Heart right ventricle (tissue), 16 donors: ENCODE measurements at regions not wholly inside any gene's neighbourhood (a gene's known extent, or its start where the extent isn't known, plus 50 kb on each side); places are given as distances from the start of the nearest gene placed in this dataset.

Experiments used
- ATAC-seq, 8 donors: fragments of 200-7000 bp; cut with Tn5 transposase; one replicate each; pipeline ENCODE4 v1.9.1; 2020; ENCODE audit warnings: mild to moderate bottlenecking in 8 of 8, moderate library complexity in 8 of 8, moderate number of reproducible peaks in 1 of 8
- DNase-seq, 2 donors: peaks; one replicate each; pipeline ENCODE4 v3.0.0-alpha.2; 2020
- H3K27ac ChIP-seq, 10 donors: fragments of 200-600 bp; sonication (generic) in 2 of 10; one replicate each; pipeline versions ENCODE4 v1.5.0 to v1.8.0; 2020 to 2022; ENCODE audit warnings: mild to moderate bottlenecking in 3 of 10
- H3K27me3 ChIP-seq, 7 donors: fragments of 200-600 bp; one replicate each; pipeline ENCODE4 v1.8.0; 2021 to 2022; ENCODE audit warnings: mild to moderate bottlenecking in 2 of 7
- H3K36me3 ChIP-seq, 9 donors: fragments of 200-600 bp; sonication (generic) in 1 of 9; one replicate each; pipeline versions ENCODE4 v1.5.0 to v1.8.0; 2020 to 2022; ENCODE audit warnings: mild to moderate bottlenecking in 2 of 9
- H3K4me1 ChIP-seq, 9 donors: fragments of 200-600 bp; sonication (generic) in 1 of 9; one replicate each; pipeline versions ENCODE4 v1.5.0 to v1.8.0; 2020 to 2022; ENCODE audit warnings: mild to moderate bottlenecking in 4 of 9
- H3K4me3 ChIP-seq, 10 donors: fragments of 200-600 bp; sonication (generic) in 2 of 10; one replicate each; pipeline versions ENCODE4 v1.5.0 to v1.8.0; 2020 to 2022; ENCODE audit warnings: mild to moderate bottlenecking in 7 of 10, moderate library complexity in 2 of 10
- H3K9me3 ChIP-seq, 11 donors: fragments of 200-600 bp in 10 of 11; sonication (generic) in 2 of 11; one replicate each; pipeline versions ENCODE4 v1.5.0 to v1.8.0; 2013 to 2022; ENCODE audit warnings: mild to moderate bottlenecking in 2 of 11, control low read depth in 1 of 11, moderate library complexity in 1 of 11
- CTCF ChIP-seq, 9 donors: fragments of 200-600 bp; sonication (generic) in 2 of 9; IDR thresholded peaks; one replicate each; pipeline versions ENCODE4 v1.5.0 to v1.8.0; 2021 to 2022; ENCODE audit warnings: antibody characterized with exemption in 9 of 9, mild to moderate bottlenecking in 5 of 9, moderate library complexity in 1 of 9
- WGBS, 2 donors: extraction: QIAGEN DNeasy Blood & Tissue Kit; methylation state at CpG; one replicate each; pipeline ENCODE4 v1.1.7; 2013; ENCODE audit warnings: inconsistent platforms in 1 of 2; 5-methylcytosine and 5-hydroxymethylcytosine counted together
- intact Hi-C, 10 donors: fragments of 100-400 bp; cut with DNase I; formaldehyde crosslinking; loops; one replicate each; pipeline versions ENCODE4 v1.11.1 to v1.14.2; 2022
- donor health status: Arrhythmogenic right ventricular cardiomyopathy.
- donor health status: ischemic (EF 13 %, LVEDD 7.1; RV severe dilation, severe dysfunction).
- donor health status: healthy with polysubstance abuse.
- donor health status: DM: no; HTN: yes; CAD: no.
- donor health status: DM: no; HTN: no; CAD: no.
- donor health status: ischemic (EF 25% LVEDD 6.9; RV normal size, moderate dysfunction).
- donor health status: ischemic (EF 25% LVEDD 5.7; RV mildly dilated, moderate dysfunction).
- donor health status: healthy.
- donor health status: DM: yes; HTN: yes; CAD: no.
- donor health status: Ischemic cardiomyopathy.
- donor health status: ischemic (EF 35%, LVEDD 5.7; RV mildly dilated, moderate dysfunction).
- donor health status: nonischemic (EF 11% LVEDD 7.7; RV severe dilation, severe dysfunction).
- donor health status: DM: yes; HTN: yes; CAD: no.
- donor health status: PGD.
- donor health status: ischemic (EF 29% LVEDD 5.4; RV normal size, mild dysfunction).
- donor health status: nonischemic (EF 23%, LVEDD 6.1; RV moderate dilation, normal function).

DNA sequence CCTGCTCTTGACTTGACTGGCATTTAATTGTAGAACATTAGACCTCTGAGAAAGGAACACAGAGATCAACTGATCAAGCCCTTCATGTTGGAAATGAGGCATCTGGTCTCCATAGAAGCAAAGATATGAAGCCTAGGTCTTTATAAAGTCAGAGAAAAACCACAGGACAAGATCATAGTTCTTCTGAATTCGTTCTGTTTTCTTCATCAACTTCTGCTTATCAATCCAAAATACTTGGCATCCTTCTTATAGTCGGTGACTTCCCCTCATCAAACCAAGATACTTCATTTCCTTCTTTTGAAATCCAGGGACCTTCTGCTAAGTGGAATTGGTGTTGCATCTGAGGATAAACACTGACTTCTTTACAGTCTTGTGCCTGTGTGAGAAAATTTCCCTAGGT is 77.1 kb upstream of the PRKCQ start:
- Histone ChIP-seq H3K4me1 (no peaks in the 10 kb centered on the region), H3K4me3 (no peak overlapping the region), H3K36me3 (no peaks in the 10 kb centered on the region), H3K9me3 (peaks cover 0 to 4% (median 0%) of the 10 kb centered on the region in 11 donors), H3K27ac (no peak overlapping the region), H3K27me3 (peaks cover 0 to 70% (median 23%) of the 10 kb centered on the region in 7 donors)
- intact Hi-C loops = no loop called here
- ATAC-seq (no peak), DNase-seq (no peak)
- WGBS, 2 donors = 40 to 42% methylated on average over 2 of the region's 2 CpGs
- no peak for TF ChIP-seq CTCF (IDR thresholded peaks at IDR 0.05)

DNA sequence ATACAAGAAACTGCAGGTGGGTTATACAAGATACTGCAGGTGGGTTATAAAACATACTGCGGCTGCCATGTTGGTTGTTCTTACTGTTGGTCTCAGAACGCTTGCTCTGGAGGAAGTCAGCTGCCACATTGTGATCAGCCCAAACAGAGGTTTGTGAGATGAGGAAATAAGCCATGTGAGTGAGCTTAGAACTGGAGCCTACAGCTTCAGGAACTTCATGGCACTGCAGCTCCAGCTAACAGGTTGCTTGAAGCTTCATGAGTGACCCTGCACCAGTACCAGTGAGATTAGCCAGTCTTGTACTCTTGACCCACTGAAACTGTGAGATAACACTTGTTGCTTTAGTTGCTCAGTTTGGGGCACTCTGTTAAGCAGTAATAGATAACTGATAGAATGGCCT is 74.5 kb upstream of the PRKCQ start:
- H3K9me3 ChIP-seq = peaks cover 0 to 1% (median 0%) of the 10 kb centered on the region in 11 donors
- ATAC-seq (no peak), DNase-seq (no peak)
- TF ChIP-seq CTCF (IDR thresholded peaks at IDR 0.05) = no peak
- H3K4me3 ChIP-seq = no peak overlapping the region
- no peak overlapping the region for H3K27ac ChIP-seq
- 80 to 83% methylated on average over 2 of the region's 2 CpGs for WGBS, 2 donors
- intact Hi-C loops = no loop called here
- H3K27me3 ChIP-seq = peaks cover 0 to 77% (median 28%) of the 10 kb centered on the region in 7 donors
- no peaks in the 10 kb centered on the region for H3K4me1 ChIP-seq
- H3K36me3 ChIP-seq = no peaks in the 10 kb centered on the region

DNA sequence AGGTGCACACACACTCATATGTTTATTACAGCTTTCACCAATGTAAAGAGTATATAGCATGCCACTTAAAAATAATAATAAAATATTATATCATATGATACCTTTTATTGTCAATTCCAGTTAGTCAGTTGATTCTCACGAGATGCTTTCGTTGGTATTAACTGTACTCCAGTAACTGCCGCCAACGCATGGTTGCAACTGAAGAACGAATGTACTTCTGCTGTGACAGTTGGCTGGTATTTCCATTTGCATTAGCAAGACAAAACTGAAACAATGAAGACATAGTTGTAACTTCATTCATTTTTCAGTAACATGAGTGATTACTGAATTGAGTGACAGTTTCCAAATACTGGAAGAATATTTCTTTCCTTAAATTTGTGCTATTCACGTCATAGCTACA is 70.5 kb upstream of the PRKCQ start:
- 91 to 92% methylated on average over 6 of the region's 6 CpGs for WGBS, 2 donors
- H3K27ac ChIP-seq = no peak overlapping the region
- H3K27me3 ChIP-seq = peaks cover 0 to 75% (median 23%) of the 10 kb centered on the region in 7 donors
- DNase-seq (no peak), ATAC-seq (no peak)
- TF ChIP-seq CTCF (IDR thresholded peaks at IDR 0.05) = no peak
- H3K9me3 ChIP-seq = no peaks in the 10 kb centered on the region
- H3K4me1 ChIP-seq = no peaks in the 10 kb centered on the region
- no peaks in the 10 kb centered on the region for H3K36me3 ChIP-seq
- intact Hi-C loops = no loop called here
- no peak overlapping the region for H3K4me3 ChIP-seq

GRCh38 chr10:6649903-6650302 is 69.8 kb upstream of the PRKCQ start:
- intact Hi-C loops = loop anchor here in 2 of 10 donors (10.0 kb wide), 2 partner anchors 65 to 205 kb away; partner anchors contain the start of gene PRKCQ (in 1 of the 2)
- TF ChIP-seq CTCF (IDR thresholded peaks at IDR 0.05) = no peak
- WGBS, 2 donors = 79% methylated on average over 6 of the region's 6 CpGs
- Histone ChIP-seq H3K27me3 (peaks cover 0 to 75% (median 27%) of the 10 kb centered on the region in 7 donors), H3K9me3 (no peaks in the 10 kb centered on the region), H3K36me3 (no peaks in the 10 kb centered on the region), H3K4me1 (no peaks in the 10 kb centered on the region), H3K4me3 (no peak overlapping the region), H3K27ac (no peak overlapping the region)
- DNase-seq (no peak), ATAC-seq (no peak)
